Liver (tissue), 8 donors: ENCODE measurements at regions not wholly inside any gene's neighbourhood (a gene's known extent, or its start where the extent isn't known, plus 50 kb on each side); places are given as distances from the start of the nearest gene placed in this dataset.

Experiments used
- DNase-seq: peaks from one replicate; pipeline ENCODE4 v3.0.0-alpha.2; 2017; ENCODE audit warnings: low spot score
- H3K27ac ChIP-seq, 2 donors: one replicate each; pipeline ENCODE4 v1.7.0; 2013; ENCODE audit warnings: inconsistent platforms in 2 of 2, low read length in 2 of 2, control low read depth in 1 of 2, low read depth in 1 of 2, mild to moderate bottlenecking in 1 of 2
- H3K27me3 ChIP-seq, 4 donors: one replicate each; pipeline versions ENCODE4 v1.6.1 to v1.7.0; 2013; ENCODE audit warnings: low read length in 3 of 4, inconsistent platforms in 1 of 4, mild to moderate bottlenecking in 1 of 4, moderate library complexity in 1 of 4; ENCODE audit not compliant: control insufficient read depth in 4 of 4, insufficient read depth in 4 of 4
- H3K36me3 ChIP-seq, 4 donors: one replicate each; pipeline versions ENCODE4 v1.6.1 to v1.7.0; 2013; ENCODE audit warnings: low read length in 3 of 4, mild to moderate bottlenecking in 3 of 4, low read depth in 1 of 4, moderate library complexity in 1 of 4; ENCODE audit not compliant: control insufficient read depth in 4 of 4, insufficient read depth in 3 of 4
- H3K4me1 ChIP-seq, 4 donors: one replicate each; pipeline versions ENCODE4 v1.6.1 to v1.7.0; 2013; ENCODE audit warnings: low read length in 3 of 4, mild to moderate bottlenecking in 3 of 4, moderate library complexity in 1 of 4; ENCODE audit not compliant: control insufficient read depth in 4 of 4, insufficient read depth in 4 of 4
- H3K4me3 ChIP-seq, 3 donors: one replicate each; pipeline versions ENCODE4 v1.6.1 to v1.7.0; 2013; ENCODE audit warnings: low read length in 3 of 3, control low read depth in 1 of 3, low read depth in 1 of 3, mild to moderate bottlenecking in 1 of 3
- H3K9ac ChIP-seq, 2 donors: one replicate each; pipeline ENCODE4 v1.7.0; 2013; ENCODE audit warnings: low read length in 2 of 2, mild to moderate bottlenecking in 2 of 2, moderate library complexity in 2 of 2, control low read depth in 1 of 2, low read depth in 1 of 2
- H3K9me3 ChIP-seq, 4 donors: one replicate each; pipeline versions ENCODE4 v1.6.1 to v1.7.0; 2013; ENCODE audit warnings: low read length in 3 of 4; ENCODE audit not compliant: control insufficient read depth in 4 of 4
- EGR1 ChIP-seq, 2 donors: IDR thresholded peaks; 2 replicates each; pipeline ENCODE4 v1.6.1; 2016 to 2018; ENCODE audit warnings: antibody characterized with exemption in 2 of 2, low read depth in 2 of 2
- FOXA1 ChIP-seq: IDR thresholded peaks from 2 replicates; pipeline ENCODE4 v1.6.1; 2016; ENCODE audit warnings: antibody characterized with exemption
- FOXA2 ChIP-seq: IDR thresholded peaks from 2 replicates; pipeline ENCODE4 v1.6.1; 2016; ENCODE audit warnings: antibody characterized with exemption
- GABPA ChIP-seq, 2 donors: IDR thresholded peaks in 1 of 2; conservative IDR thresholded peaks in 1 of 2; 2 replicates each; pipeline ENCODE4 v1.6.1; 2016; ENCODE audit warnings: antibody characterized with exemption in 2 of 2, mild to moderate bottlenecking in 1 of 2, moderate library complexity in 1 of 2
- HNF4A ChIP-seq, 2 donors: conservative IDR thresholded peaks; 2 replicates each; pipeline ENCODE4 v1.6.1; 2016; ENCODE audit warnings: antibody characterized with exemption in 2 of 2, mild to moderate bottlenecking in 2 of 2
- HNF4G ChIP-seq: IDR thresholded peaks from 2 replicates; pipeline ENCODE4 v1.6.1; 2016; ENCODE audit warnings: antibody characterized with exemption
- JUND ChIP-seq, 2 donors: IDR thresholded peaks; 2 replicates each; pipeline ENCODE4 v1.6.1; 2016; ENCODE audit warnings: antibody characterized with exemption in 2 of 2
- MAX ChIP-seq: IDR thresholded peaks from 2 replicates; pipeline ENCODE4 v1.6.1; 2016; ENCODE audit warnings: antibody characterized with exemption
- NR2F2 ChIP-seq: IDR thresholded peaks from 2 replicates; pipeline ENCODE4 v1.6.1; 2016; ENCODE audit warnings: antibody characterized with exemption
- RAD21 ChIP-seq, 2 donors: IDR thresholded peaks; 2 replicates each; pipeline ENCODE4 v1.6.1; 2016; ENCODE audit warnings: antibody characterized with exemption in 2 of 2, mild to moderate bottlenecking in 2 of 2
- REST ChIP-seq: IDR thresholded peaks from 2 replicates; pipeline ENCODE4 v1.6.1; 2016; ENCODE audit warnings: antibody characterized with exemption, mild to moderate bottlenecking
- RXRA ChIP-seq, 2 donors: IDR thresholded peaks; 2 replicates each; pipeline ENCODE4 v1.6.1; 2017 to 2018; ENCODE audit warnings: antibody characterized with exemption in 2 of 2, mild to moderate bottlenecking in 1 of 2
- SP1 ChIP-seq: IDR thresholded peaks from 2 replicates; pipeline ENCODE4 v1.6.1; 2018; ENCODE audit warnings: antibody characterized with exemption, mild to moderate bottlenecking
- TAF1 ChIP-seq: conservative IDR thresholded peaks from 2 replicates; pipeline ENCODE4 v1.6.1; 2016; ENCODE audit warnings: antibody characterized with exemption, mild to moderate bottlenecking
- YY1 ChIP-seq: IDR thresholded peaks from 2 replicates; pipeline ENCODE4 v1.6.1; 2016; ENCODE audit warnings: antibody characterized with exemption, mild to moderate bottlenecking
- WGBS: extraction: QIAGEN DNeasy Blood & Tissue Kit; methylation state at CpG from one replicate; pipeline ENCODE4 v1.1.7; 2013; 5-methylcytosine and 5-hydroxymethylcytosine counted together
- TF ChIP-seq, protein P1 (sequence below): IDR thresholded peaks from 2 replicates; pipeline ENCODE4 v1.6.1; 2016; ENCODE audit warnings: antibody characterized with exemption
- TF ChIP-seq, protein P2 (sequence below): fragments of 150-350 bp; IDR thresholded peaks from 2 replicates; pipeline ENCODE4 v1.5.1; 2017; ENCODE audit warnings: improper control_type of control experiment, low read depth, low read length; ENCODE audit not compliant: missing input control
- donor health status: healthy.
- donor health status: healthy.
- donor health status: healthy.
- donor health status: healthy.
- donor health status: healthy.

GRCh38 chr1:56097713-56098112 is 481.6 kb downstream of the PLPP3 start (continued):
- TF ChIP-seq REST (no peak), TAF1 (no peak), JUND (IDR thresholded peaks at IDR 0.05) (no peak), HNF4A (conservative IDR thresholded peaks at IDR 0.05) (no peak), MAX (no peak), HNF4G (no peak)

- Histone ChIP-seq H3K4me3 (no peak overlapping the region), H3K9me3 (no peaks in the 10 kb centered on the region), H3K27ac (no peak overlapping the region), H3K27me3 (no peaks in the 10 kb centered on the region), H3K9ac (no peak overlapping the region), H3K36me3 (no peaks in the 10 kb centered on the region), H3K4me1 (no peaks in the 10 kb centered on the region)
- DNase-seq = no peak
- WGBS = 74% methylated on average over 5 of the region's 5 CpGs
- TF ChIP-seq FOXA2 (no peak), RXRA (IDR thresholded peaks at IDR 0.05) (no peak), NR2F2 (no peak), SP1 (no peak), RAD21 (IDR thresholded peaks at IDR 0.05) (no peak), JUND (IDR thresholded peaks at IDR 0.05) (no peak), TAF1 (no peak), HNF4G (no peak), MAX (no peak), YY1 (no peak), EGR1 (IDR thresholded peaks at IDR 0.05; ENCODE audit: low read depth in 2 of 2) (no peak), FOXA1 (no peak), HNF4A (conservative IDR thresholded peaks at IDR 0.05) (no peak)
- TF ChIP-seq, protein P1, sequence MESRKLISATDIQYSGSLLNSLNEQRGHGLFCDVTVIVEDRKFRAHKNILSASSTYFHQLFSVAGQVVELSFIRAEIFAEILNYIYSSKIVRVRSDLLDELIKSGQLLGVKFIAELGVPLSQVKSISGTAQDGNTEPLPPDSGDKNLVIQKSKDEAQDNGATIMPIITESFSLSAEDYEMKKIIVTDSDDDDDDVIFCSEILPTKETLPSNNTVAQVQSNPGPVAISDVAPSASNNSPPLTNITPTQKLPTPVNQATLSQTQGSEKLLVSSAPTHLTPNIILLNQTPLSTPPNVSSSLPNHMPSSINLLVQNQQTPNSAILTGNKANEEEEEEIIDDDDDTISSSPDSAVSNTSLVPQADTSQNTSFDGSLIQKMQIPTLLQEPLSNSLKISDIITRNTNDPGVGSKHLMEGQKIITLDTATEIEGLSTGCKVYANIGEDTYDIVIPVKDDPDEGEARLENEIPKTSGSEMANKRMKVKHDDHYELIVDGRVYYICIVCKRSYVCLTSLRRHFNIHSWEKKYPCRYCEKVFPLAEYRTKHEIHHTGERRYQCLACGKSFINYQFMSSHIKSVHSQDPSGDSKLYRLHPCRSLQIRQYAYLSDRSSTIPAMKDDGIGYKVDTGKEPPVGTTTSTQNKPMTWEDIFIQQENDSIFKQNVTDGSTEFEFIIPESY = no peak
Observed at GRCh38 chr1:56095696-56096665, 483.4 kb downstream of the PLPP3 start.

DNA sequence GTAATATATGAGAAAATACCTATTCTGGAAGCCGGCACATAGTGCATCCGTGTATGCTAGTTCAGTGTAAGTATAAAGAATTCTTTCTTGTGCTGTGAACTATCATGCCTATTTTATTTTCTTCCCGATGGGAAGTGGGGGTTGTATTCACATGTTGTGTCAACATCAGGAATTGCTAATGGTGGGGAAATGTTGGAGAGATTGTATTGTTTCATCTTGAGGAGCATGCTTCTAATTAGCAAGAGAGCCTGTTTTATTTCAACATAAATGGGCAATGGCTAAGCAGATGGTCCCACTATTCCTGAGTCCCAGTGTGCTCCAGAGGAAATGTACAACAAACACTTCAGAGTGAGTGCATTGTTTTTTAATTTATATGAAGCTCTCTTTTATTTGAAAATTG is 485.2 kb downstream of the PLPP3 start:
- WGBS = 79% methylated on average over 3 of the region's 3 CpGs
- no peaks in the 10 kb centered on the region for H3K9me3 ChIP-seq
- DNase-seq = no peak
- no peak overlapping the region for H3K27ac ChIP-seq
- TF ChIP-seq RXRA (IDR thresholded peaks at IDR 0.05) (no peak), JUND (IDR thresholded peaks at IDR 0.05) (no peak), MAX (no peak), HNF4G (no peak), RAD21 (IDR thresholded peaks at IDR 0.05) (no peak), FOXA2 (no peak), GABPA (IDR thresholded peaks at IDR 0.05 in 1 of 2, conservative IDR thresholded peaks at IDR 0.05 in 1 of 2) (no peak)
- TF ChIP-seq, protein P2, sequence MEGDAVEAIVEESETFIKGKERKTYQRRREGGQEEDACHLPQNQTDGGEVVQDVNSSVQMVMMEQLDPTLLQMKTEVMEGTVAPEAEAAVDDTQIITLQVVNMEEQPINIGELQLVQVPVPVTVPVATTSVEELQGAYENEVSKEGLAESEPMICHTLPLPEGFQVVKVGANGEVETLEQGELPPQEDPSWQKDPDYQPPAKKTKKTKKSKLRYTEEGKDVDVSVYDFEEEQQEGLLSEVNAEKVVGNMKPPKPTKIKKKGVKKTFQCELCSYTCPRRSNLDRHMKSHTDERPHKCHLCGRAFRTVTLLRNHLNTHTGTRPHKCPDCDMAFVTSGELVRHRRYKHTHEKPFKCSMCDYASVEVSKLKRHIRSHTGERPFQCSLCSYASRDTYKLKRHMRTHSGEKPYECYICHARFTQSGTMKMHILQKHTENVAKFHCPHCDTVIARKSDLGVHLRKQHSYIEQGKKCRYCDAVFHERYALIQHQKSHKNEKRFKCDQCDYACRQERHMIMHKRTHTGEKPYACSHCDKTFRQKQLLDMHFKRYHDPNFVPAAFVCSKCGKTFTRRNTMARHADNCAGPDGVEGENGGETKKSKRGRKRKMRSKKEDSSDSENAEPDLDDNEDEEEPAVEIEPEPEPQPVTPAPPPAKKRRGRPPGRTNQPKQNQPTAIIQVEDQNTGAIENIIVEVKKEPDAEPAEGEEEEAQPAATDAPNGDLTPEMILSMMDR = no peak
- TF ChIP-seq, protein P1 = no peak
- H3K9ac ChIP-seq = no peak overlapping the region
- H3K27me3 ChIP-seq = no peaks in the 10 kb centered on the region
- H3K4me1 ChIP-seq = no peaks in the 10 kb centered on the region
- H3K36me3 ChIP-seq = no peaks in the 10 kb centered on the region
- no peak overlapping the region for H3K4me3 ChIP-seq
